Vagina (tissue), 2 donors: ENCODE measurements at regions not wholly inside any gene's neighbourhood (a gene's known extent, or its start where the extent isn't known, plus 50 kb on each side); places are given as distances from the start of the nearest gene placed in this dataset.

Experiments used
- DNase-seq, 2 donors: peaks; one replicate each; pipeline ENCODE4 v3.0.0-alpha.2; 2017; ENCODE audit errors: extremely low spot score in 2 of 2
- H3K27ac ChIP-seq: fragments of 200-600 bp; sonication (generic); one replicate; pipeline ENCODE4 v1.5.1; 2019
- H3K27me3 ChIP-seq: fragments of 200-600 bp; sonication (generic); one replicate; pipeline ENCODE4 v1.5.1; 2019
- H3K36me3 ChIP-seq, 2 donors: fragments of 200-600 bp; sonication (generic); one replicate each; pipeline ENCODE4 v1.5.1; 2017 to 2019
- H3K4me1 ChIP-seq: fragments of 200-600 bp; sonication (generic); one replicate; pipeline ENCODE4 v1.5.1; 2019
- H3K4me3 ChIP-seq, 2 donors: fragments of 200-600 bp; sonication (generic); 1 replicate in 1 of 2; 2 replicates in 1 of 2; pipeline ENCODE4 v1.5.1; 2016 to 2019
- H3K9me3 ChIP-seq: fragments of 200-600 bp; sonication (generic); one replicate; pipeline ENCODE4 v1.5.1; 2019
- CTCF ChIP-seq, 3 experiments: fragments of 450-650 bp in 2 of 3; fragments of 200-600 bp in 1 of 3; sonication (generic) in 1 of 3; IDR thresholded peaks; one replicate each; pipeline ENCODE4 v1.5.1; 2017 to 2019; ENCODE audit warnings: antibody characterized with exemption in 3 of 3, mild to moderate bottlenecking in 2 of 3, moderate library complexity in 2 of 3
- POLR2A ChIP-seq, 2 donors: fragments of 450-650 bp; IDR thresholded peaks; one replicate each; pipeline ENCODE4 v1.6.1; 2017; ENCODE audit warnings: antibody characterized with exemption in 2 of 2, mild to moderate bottlenecking in 2 of 2, moderate library complexity in 2 of 2
- POLR2AphosphoS5 ChIP-seq, 2 donors: sonication (generic); formaldehyde crosslinking; IDR thresholded peaks; one replicate each; pipeline ENCODE4 v1.9.0; 2017; ENCODE audit warnings: antibody characterized with exemption in 2 of 2, mild to moderate bottlenecking in 2 of 2, low read depth in 1 of 2; ENCODE audit not compliant: insufficient read depth in 1 of 2
- intact Hi-C: fragments of 100-400 bp; cut with DNase I; formaldehyde crosslinking; loops from one replicate; pipeline ENCODE4 v1.15.1; 2023

DNA sequence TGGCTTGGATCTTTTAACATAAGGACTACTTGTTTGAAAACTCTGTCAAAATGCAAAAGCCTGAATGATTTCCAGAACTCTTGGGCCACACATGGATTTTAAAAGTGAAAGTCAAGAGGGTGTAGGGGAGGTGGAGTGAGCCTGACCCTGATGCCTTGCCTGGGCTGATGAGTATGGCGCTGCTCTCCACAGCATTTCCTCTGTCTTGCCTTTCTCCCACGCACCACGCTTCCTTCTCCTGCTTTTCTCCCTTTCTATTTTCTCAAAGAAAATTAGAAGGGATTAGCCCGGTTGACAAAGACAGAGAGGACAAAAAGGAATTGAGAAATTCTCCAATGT lies 207.0 kb upstream of the CCDC68 start:
- Histone ChIP-seq H3K27ac (no peak overlapping the region), H3K36me3 (no peaks in the 10 kb centered on the region), H3K27me3 (no peaks in the 10 kb centered on the region), H3K4me3 (no peak overlapping the region), H3K9me3 (no peaks in the 10 kb centered on the region), H3K4me1 (no peaks in the 10 kb centered on the region)
- intact Hi-C loops: no loop called here
- DNase-seq: no peak
- TF ChIP-seq POLR2A (IDR thresholded peaks at IDR 0.05) (no peak), POLR2AphosphoS5 (IDR thresholded peaks at IDR 0.05; ENCODE audit: insufficient read depth in 1 of 2, low read depth in 1 of 2) (no peak), CTCF (IDR thresholded peaks at IDR 0.05) (no peak)

GRCh38 chr18:55163550-55163949 lies 204.3 kb upstream of the CCDC68 start:
- Histone ChIP-seq H3K27ac (no peak overlapping the region), H3K36me3 (no peaks in the 10 kb centered on the region), H3K4me3 (no peak overlapping the region), H3K4me1 (no peaks in the 10 kb centered on the region), H3K27me3 (no peaks in the 10 kb centered on the region), H3K9me3 (no peaks in the 10 kb centered on the region)
- DNase-seq: no peak
- intact Hi-C loops: no loop called here
- no peak for TF ChIP-seq POLR2A (IDR thresholded peaks at IDR 0.05)
- TF ChIP-seq CTCF (IDR thresholded peaks at IDR 0.05): no peak
- no peak for TF ChIP-seq POLR2AphosphoS5 (IDR thresholded peaks at IDR 0.05; ENCODE audit: insufficient read depth in 1 of 2, low read depth in 1 of 2)

DNA sequence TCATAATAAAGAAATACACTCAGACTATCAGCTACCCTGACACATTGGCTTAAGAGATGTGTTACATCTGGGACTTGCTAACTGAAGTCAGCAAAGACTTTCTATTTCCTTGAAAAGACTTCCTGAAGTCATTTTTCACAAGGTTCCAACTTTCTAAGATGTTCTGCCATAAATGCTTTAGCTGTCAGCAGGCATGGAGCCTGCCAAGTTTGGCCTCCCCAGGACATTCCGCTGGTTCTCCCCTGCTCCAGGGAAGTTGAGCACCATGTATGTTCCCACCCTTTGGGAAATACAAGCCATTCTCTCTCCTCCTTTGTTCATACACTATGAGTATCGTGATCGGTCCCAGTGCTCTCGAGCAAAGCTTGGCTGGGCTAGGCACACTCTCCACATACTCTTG lies 202.7 kb upstream of the CCDC68 start:
- no peaks in the 10 kb centered on the region for H3K9me3 ChIP-seq
- TF ChIP-seq CTCF (IDR thresholded peaks at IDR 0.05) (no peak), POLR2A (IDR thresholded peaks at IDR 0.05) (no peak), POLR2AphosphoS5 (IDR thresholded peaks at IDR 0.05; ENCODE audit: insufficient read depth in 1 of 2, low read depth in 1 of 2) (no peak)
- no peak overlapping the region for H3K27ac ChIP-seq
- no peaks in the 10 kb centered on the region for H3K4me1 ChIP-seq
- intact Hi-C loops: no loop called here
- DNase-seq: no peak
- H3K36me3 ChIP-seq: no peaks in the 10 kb centered on the region
- no peak overlapping the region for H3K4me3 ChIP-seq
- H3K27me3 ChIP-seq: no peaks in the 10 kb centered on the region

DNA sequence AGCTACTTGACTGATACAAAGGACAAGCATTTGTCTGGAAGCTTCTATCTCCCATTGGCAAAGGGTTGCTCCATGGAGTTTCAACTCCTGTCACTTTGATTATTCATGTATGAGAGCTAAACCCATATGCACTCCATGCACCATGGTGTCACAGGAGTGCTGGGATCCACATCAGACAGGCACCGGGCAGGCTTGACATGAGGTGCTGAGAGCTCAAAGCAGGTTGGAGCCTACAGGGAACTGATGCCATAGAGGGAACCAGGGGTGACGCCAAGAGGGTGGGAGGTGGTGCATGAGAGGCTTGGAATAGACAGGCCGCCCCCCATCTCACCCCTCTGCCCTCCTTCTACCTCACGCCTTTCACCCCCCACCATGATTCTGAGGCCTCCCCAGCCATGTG lies 199.8 kb upstream of the CCDC68 start:
- no peak for TF ChIP-seq POLR2A (IDR thresholded peaks at IDR 0.05)
- no peak for TF ChIP-seq POLR2AphosphoS5 (IDR thresholded peaks at IDR 0.05; ENCODE audit: insufficient read depth in 1 of 2, low read depth in 1 of 2)
- no peak for TF ChIP-seq CTCF (IDR thresholded peaks at IDR 0.05)
- intact Hi-C loops: no loop called here
- Histone ChIP-seq H3K4me1 (no peaks in the 10 kb centered on the region), H3K27me3 (no peaks in the 10 kb centered on the region), H3K36me3 (no peaks in the 10 kb centered on the region), H3K9me3 (no peaks in the 10 kb centered on the region), H3K27ac (no peak overlapping the region), H3K4me3 (no peak overlapping the region)
- no peak for DNase-seq

DNA sequence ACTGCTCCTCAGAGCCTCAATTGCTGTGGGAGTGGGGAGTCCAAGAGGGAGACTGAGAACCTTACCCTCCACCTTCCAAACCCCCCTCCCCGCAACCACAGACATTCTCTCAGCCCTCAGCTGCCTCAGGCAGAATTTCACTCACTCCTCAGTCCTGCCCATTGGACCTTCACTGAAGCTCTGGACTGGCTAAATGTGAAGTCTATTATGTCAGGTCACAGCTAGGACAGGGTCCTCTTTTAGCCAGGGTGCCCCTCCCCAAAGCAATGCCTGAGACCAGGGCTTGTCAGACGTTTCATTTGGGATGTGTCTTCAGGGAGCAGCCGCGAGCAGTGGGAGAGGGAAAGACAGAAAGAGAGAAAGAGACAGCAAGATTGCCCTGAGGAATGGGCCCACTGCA lies 199.3 kb upstream of the CCDC68 start:
- H3K27me3 ChIP-seq: no peaks in the 10 kb centered on the region
- no peaks in the 10 kb centered on the region for H3K36me3 ChIP-seq
- H3K9me3 ChIP-seq: no peaks in the 10 kb centered on the region
- H3K4me3 ChIP-seq: no peak overlapping the region
- H3K4me1 ChIP-seq: no peaks in the 10 kb centered on the region
- no peak for DNase-seq
- TF ChIP-seq CTCF (IDR thresholded peaks at IDR 0.05) (no peak), POLR2A (IDR thresholded peaks at IDR 0.05) (no peak), POLR2AphosphoS5 (IDR thresholded peaks at IDR 0.05; ENCODE audit: insufficient read depth in 1 of 2, low read depth in 1 of 2) (no peak)
- no peak overlapping the region for H3K27ac ChIP-seq
- intact Hi-C loops: no loop called here
